ENCODE measurements at regions not wholly inside any gene's neighbourhood (a gene's known extent, or its start where the extent isn't known, plus 50 kb on each side); places are given as distances from the start of the nearest gene placed in this dataset.
"Not testable (repeated sequence)": the region's sequence is repeated elsewhere in the genome, so short reads cannot be mapped to it uniquely, and the experiment has no call there.

- Histone ChIP-seq H3K4me3 (no peak overlapping the region), H3K4me1 (no peaks in the 10 kb centered on the region), H3K9me3 (no peaks in the 10 kb centered on the region), H3K27ac (no peak overlapping the region), H3K27me3 (no peaks in the 10 kb centered on the region), H3K36me3 (no peaks in the 10 kb centered on the region)
- WGBS = 78% methylated on average over 7 of the region's 7 CpGs
- DNase-seq (ENCODE audit: low spot score in 2 of 2) = no peak
- no peak for TF ChIP-seq POLR2A (IDR thresholded peaks at IDR 0.05)
- TF ChIP-seq POLR2AphosphoS5 (IDR thresholded peaks at IDR 0.05) = no peak
- TF ChIP-seq EP300 (IDR thresholded peaks at IDR 0.05) = no peak
- TF ChIP-seq, protein P1, sequence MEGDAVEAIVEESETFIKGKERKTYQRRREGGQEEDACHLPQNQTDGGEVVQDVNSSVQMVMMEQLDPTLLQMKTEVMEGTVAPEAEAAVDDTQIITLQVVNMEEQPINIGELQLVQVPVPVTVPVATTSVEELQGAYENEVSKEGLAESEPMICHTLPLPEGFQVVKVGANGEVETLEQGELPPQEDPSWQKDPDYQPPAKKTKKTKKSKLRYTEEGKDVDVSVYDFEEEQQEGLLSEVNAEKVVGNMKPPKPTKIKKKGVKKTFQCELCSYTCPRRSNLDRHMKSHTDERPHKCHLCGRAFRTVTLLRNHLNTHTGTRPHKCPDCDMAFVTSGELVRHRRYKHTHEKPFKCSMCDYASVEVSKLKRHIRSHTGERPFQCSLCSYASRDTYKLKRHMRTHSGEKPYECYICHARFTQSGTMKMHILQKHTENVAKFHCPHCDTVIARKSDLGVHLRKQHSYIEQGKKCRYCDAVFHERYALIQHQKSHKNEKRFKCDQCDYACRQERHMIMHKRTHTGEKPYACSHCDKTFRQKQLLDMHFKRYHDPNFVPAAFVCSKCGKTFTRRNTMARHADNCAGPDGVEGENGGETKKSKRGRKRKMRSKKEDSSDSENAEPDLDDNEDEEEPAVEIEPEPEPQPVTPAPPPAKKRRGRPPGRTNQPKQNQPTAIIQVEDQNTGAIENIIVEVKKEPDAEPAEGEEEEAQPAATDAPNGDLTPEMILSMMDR (IDR thresholded peaks at IDR 0.05) = no peak
Measured at GRCh38 chr2:184312970-184313369, 285.4 kb upstream of the ZNF804A start.

DNA sequence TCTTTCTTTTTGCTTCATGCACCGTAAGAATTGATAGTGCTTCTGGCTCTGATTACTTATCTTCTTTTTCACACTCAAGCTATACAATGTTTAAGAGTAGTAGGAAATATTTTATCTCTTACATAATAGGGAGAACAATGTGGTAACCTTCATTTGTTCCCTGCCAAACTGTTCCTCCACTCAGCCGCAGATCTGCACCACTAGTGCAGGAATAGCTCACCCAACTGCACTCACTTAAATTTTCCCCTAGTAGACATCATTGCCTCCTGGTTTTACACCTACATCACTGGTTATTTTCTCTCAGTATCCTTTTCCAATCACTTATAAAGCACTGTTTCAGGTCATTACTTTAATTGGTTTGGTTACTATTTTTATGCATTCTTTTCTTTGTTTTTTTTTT is 283.5 kb upstream of the ZNF804A start:
- 89% methylated on average over 2 of the region's 2 CpGs for WGBS
- H3K27ac ChIP-seq = no peak overlapping the region
- no peaks in the 10 kb centered on the region for H3K27me3 ChIP-seq
- H3K4me3 ChIP-seq = no peak overlapping the region
- no peaks in the 10 kb centered on the region for H3K9me3 ChIP-seq
- no peak for TF ChIP-seq POLR2AphosphoS5 (IDR thresholded peaks at IDR 0.05)
- TF ChIP-seq, protein P1 (IDR thresholded peaks at IDR 0.05) = no peak
- TF ChIP-seq EP300 (IDR thresholded peaks at IDR 0.05) = no peak
- TF ChIP-seq POLR2A (IDR thresholded peaks at IDR 0.05) = no peak
- no peaks in the 10 kb centered on the region for H3K4me1 ChIP-seq
- H3K36me3 ChIP-seq = no peaks in the 10 kb centered on the region
- no peak for DNase-seq (ENCODE audit: low spot score in 2 of 2)

DNA sequence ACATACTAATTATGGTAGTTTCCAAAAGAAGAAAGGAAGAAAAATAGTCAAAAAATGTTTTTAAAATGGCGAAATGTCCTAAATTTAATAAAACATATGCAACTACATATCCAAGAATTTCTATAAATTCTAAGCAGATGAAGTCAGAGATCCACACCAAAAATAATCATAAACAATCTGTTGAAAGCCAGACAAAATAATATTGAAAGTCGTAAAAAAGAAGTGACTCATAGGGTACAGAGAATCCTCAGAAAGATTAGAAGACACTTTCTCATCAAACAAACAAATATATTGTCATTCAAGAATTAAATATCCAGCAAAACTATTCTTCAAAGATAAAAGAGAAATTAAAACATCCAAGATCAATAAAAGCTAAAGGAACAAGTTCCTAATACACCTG is 281.4 kb upstream of the ZNF804A start:
- Histone ChIP-seq H3K36me3 (no peaks in the 10 kb centered on the region), H3K4me1 (no peaks in the 10 kb centered on the region), H3K4me3 (no peak overlapping the region), H3K27me3 (no peaks in the 10 kb centered on the region), H3K27ac (no peak overlapping the region), H3K9me3 (no peaks in the 10 kb centered on the region)
- TF ChIP-seq, protein P1 (IDR thresholded peaks at IDR 0.05) = no peak
- no peak for TF ChIP-seq POLR2A (IDR thresholded peaks at IDR 0.05)
- no peak for TF ChIP-seq POLR2AphosphoS5 (IDR thresholded peaks at IDR 0.05)
- TF ChIP-seq EP300 (IDR thresholded peaks at IDR 0.05) = no peak
- WGBS = 69% methylated on average over 2 of the region's 2 CpGs
- no peak for DNase-seq (ENCODE audit: low spot score in 2 of 2)

DNA sequence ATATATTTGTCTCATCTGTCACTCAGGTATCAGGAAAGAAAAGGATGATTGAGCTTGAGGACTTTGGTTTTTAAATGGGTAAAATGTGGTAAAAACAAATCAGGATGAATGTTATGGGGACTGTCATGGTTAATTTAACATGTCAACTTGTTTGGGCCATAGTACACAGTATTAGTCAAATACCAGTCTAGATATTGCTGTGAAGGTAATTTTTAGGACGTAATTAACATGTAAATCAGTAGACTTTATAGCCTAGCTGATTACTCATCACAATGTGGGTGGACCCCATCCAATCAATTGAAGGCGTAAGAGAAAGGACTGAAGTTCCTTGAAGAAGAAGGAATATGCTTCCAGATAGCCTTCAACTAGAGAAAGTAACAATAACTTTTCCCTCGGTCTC is 275.7 kb upstream of the ZNF804A start:
- no peak for DNase-seq (ENCODE audit: low spot score in 2 of 2)
- no peaks in the 10 kb centered on the region for H3K27me3 ChIP-seq
- H3K9me3 ChIP-seq = no peaks in the 10 kb centered on the region
- no peak overlapping the region for H3K27ac ChIP-seq
- H3K4me3 ChIP-seq = no peak overlapping the region
- no peaks in the 10 kb centered on the region for H3K4me1 ChIP-seq
- no peak for TF ChIP-seq POLR2A (IDR thresholded peaks at IDR 0.05)
- TF ChIP-seq, protein P1 (IDR thresholded peaks at IDR 0.05) = no peak
- no peak for TF ChIP-seq EP300 (IDR thresholded peaks at IDR 0.05)
- TF ChIP-seq POLR2AphosphoS5 (IDR thresholded peaks at IDR 0.05) = no peak
- WGBS = 79% methylated on average over 3 of the region's 3 CpGs
- H3K36me3 ChIP-seq = no peaks in the 10 kb centered on the region

DNA sequence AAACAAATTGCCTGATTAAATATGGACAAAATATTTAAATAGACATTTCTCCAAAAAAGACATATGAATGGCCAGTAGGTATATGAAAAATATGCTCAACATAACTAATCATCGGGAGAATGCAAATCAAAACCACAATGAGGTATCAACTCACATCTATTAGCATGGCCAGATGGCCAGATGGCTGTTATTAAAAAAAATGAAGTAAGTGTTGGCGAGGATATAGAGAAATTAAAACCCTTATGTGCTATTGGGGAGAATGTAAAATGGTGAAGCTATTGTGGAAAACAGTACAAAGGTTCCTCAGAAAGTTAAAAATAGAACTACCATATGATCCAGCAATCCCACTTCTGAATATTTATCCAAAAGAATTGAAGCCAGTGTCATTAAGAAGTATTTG is 272.3 kb upstream of the ZNF804A start:
- no peaks in the 10 kb centered on the region for H3K36me3 ChIP-seq
- H3K27ac ChIP-seq = no peak overlapping the region
- no peaks in the 10 kb centered on the region for H3K27me3 ChIP-seq
- WGBS = 65% methylated on average over 2 of the region's 2 CpGs
- peaks cover 3% of the 10 kb centered on the region for H3K9me3 ChIP-seq
- no peaks in the 10 kb centered on the region for H3K4me1 ChIP-seq
- DNase-seq (ENCODE audit: low spot score in 2 of 2) = no peak
- TF ChIP-seq, protein P1 (IDR thresholded peaks at IDR 0.05) = no peak
- TF ChIP-seq EP300 (IDR thresholded peaks at IDR 0.05) (no peak), POLR2A (IDR thresholded peaks at IDR 0.05) (no peak), POLR2AphosphoS5 (IDR thresholded peaks at IDR 0.05) (no peak)
- H3K4me3 ChIP-seq = no peak overlapping the region

- WGBS = 88% methylated on average over 30 of the region's 30 CpGs
- H3K4me3 ChIP-seq; H3K27me3 ChIP-seq; H3K27ac ChIP-seq; H3K4me1 ChIP-seq; H3K36me3 ChIP-seq; H3K9me3 ChIP-seq; DNase-seq (ENCODE audit: low spot score in 2 of 2): not testable (repeated sequence)
Measured at GRCh38 chr2:184327805-184328204, 270.5 kb upstream of the ZNF804A start.

DNA sequence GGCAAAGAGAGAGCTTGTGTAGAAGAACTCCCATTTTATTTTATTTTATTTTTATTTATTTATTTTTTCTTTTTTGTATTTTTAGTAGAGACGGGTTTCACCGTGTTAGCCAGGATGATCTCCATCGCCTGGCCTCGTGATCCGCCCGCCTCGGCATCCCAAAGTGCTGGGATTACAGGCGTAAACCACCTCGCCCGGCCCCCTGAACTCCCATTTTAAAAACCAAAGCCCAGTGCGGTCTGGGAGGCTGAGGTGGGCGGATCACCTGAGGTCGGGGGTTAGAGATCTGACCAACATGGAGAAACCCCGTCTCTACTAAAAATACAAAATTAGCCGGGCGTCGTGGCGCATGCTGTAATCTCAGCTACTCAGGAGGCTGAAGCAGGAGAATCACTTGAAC is 267.8 kb upstream of the ZNF804A start:
- not testable (repeated sequence) for DNase-seq (ENCODE audit: low spot score in 2 of 2); H3K4me1 ChIP-seq; H3K27me3 ChIP-seq; H3K36me3 ChIP-seq; H3K4me3 ChIP-seq; H3K9me3 ChIP-seq; H3K27ac ChIP-seq
- 98% methylated on average over 18 of the region's 18 CpGs for WGBS

All from suprapubic skin (tissue), 4 donors.